ENCODE measurements at regions not wholly inside any gene's neighbourhood (a gene's known extent, or its start where the extent isn't known, plus 50 kb on each side); places are given as distances from the start of the nearest gene placed in this dataset.

DNA sequence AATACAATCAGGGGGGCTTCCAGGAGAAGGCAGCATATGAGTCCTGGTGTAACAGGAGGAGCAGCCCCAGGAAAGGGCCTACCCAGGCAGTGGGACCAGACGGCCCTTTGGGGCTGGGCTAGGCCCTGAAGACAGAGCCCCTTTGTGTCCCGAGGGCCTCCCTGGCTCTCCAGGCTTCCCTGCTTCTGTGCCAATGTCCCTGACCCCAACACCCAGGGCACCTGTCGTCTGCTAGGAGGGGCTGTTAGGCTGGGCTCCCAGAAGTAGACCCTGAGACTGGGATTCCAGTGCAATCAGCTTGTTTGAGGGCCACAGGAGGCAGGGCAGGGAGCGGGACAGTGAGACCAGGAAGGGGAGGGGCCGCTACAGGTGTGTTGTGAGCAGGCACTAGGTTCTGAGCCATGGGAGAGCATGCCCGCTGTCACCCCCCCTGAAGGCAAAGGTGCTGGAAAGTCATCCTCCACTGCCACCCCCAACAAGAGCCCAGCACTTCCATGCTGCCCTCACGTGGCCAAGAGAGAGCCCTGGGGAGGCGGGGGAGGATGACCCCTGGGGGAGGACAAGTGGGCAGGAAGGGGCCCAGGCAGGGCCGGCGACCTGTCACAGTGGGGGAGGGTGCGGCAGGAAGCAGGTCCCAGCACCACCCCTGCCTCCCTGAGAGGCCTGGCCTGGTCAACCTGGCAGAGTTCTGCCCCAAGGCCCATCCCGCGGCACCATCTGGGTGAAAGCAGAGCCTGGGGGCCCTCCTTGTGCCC, 64.8 kb downstream of the ADRA2C start:
- DNase-seq (ENCODE audit: extremely low read depth in 1 of 11, low read depth in 9 of 11, low spot score in 4 of 11) = no peak

GRCh38 chr4:3831529-3832150, 65.5 kb downstream of the ADRA2C start:
- DNase-seq (ENCODE audit: extremely low read depth in 1 of 11, low read depth in 9 of 11, low spot score in 4 of 11) = no peak

DNA sequence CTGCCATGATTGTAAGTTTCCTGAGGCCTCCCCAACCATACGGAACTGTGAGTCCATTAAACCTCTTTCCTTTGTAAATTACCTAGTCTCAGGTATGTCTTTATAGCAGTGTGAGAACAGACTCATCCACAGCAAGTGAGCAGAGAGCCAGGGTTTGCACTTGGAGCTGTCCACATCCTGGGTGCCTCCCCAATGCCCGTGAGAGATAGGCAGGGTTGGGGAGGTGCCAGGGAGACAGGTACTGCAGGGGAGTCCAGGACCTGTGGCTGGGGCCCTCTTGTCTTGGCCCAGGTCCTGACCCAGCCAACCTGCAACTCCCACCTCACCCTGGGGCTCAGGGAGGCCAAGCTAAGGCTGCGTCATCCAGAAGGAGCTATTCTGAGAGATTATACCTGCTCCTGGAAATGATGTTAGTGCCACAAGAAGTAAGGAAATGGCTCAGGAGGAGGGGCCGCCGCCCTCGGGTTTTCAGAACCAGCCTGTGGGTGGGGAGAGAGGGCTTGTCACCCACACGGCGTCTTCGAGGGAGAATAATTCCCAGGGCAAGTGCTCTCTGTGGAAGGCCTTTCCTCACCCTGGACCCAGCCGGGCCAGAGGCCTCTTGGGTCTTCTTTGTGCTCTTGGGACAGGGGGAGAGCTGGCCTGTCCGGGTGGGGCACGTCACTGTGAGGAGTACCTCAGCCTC, 66.5 kb downstream of the ADRA2C start:
- no peak for DNase-seq (ENCODE audit: extremely low read depth in 1 of 11, low read depth in 9 of 11, low spot score in 4 of 11)

- no peak for DNase-seq (ENCODE audit: extremely low read depth in 1 of 11, low read depth in 9 of 11, low spot score in 4 of 11)
These were observed 67.3 kb downstream of the ADRA2C start for GRCh38 chr4:3833326-3833989.

DNA sequence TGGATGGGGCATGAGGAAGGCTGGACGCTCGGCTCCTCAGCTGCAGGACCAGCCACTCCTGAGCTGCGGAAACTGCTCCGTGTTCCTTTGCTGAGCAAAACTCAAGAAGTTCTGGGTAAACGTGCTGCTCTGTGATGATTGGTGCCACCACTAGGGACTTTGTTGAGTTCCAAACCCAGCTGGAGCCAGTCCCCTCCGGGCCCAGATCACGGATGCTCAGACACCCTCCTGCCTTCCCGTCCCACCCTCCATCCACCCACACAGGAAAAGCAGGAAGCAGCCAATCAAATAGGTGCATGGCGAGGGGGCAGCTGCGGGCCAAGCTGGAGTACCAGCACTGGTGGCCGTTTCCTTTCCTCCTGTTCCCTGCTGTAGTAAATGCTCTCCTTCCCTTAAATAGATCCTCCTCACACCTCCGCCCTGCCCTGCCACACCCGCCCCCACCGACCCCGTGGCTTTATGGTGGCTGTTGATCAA, 68.0 kb downstream of the ADRA2C start:
- no peak for DNase-seq (ENCODE audit: extremely low read depth in 1 of 11, low read depth in 9 of 11, low spot score in 4 of 11)

- DNase-seq (ENCODE audit: extremely low read depth in 1 of 11, low read depth in 9 of 11, low spot score in 4 of 11) = no peak
These were observed 68.7 kb downstream of the ADRA2C start for GRCh38 chr4:3834663-3835521.

DNA sequence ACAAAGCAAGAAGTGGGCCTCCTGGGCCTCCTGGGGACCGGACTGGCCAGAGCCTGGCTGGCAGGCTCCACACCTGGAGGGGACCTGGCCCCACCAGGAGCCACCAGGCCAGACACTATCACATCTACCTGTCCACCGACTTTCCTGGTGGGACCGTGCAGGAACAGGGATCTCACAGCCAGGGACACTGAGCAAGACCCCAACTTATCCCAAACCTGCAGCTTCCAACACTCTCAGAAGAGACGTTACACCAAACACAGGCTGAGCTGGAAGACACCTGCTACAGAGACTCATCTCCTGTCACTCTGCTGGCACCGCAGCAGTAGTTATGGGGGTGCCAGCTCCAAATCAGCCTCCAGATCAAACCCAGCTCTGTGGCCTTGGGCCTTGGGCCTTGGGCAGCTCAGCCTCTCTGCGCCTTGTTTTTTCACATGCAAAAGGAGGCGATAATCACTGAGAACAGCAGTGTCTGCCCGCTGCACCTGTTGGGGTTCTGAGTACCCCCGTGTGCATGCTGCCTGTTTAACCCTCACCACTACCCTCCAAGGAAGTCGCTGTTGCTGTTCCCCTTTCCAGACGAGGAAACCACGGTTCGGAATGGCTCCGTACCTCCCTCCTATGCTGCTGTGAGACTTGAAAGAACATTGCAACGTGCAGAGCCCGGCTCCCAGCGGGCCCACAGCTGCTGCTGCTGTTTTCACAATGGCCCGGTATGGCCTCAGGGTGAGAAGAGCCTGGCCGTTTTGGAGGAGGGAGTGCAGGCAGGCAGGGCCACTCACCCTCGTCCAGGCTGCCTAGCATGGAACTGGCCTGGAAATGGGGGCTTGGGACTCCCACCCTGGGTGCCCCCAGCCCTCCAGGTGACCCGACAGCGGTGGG, 69.6 kb downstream of the ADRA2C start:
- no peak for DNase-seq (ENCODE audit: extremely low read depth in 1 of 11, low read depth in 9 of 11, low spot score in 4 of 11)

GRCh38 chr4:3836406-3836755, 70.2 kb downstream of the ADRA2C start:
- DNase-seq (ENCODE audit: extremely low read depth in 1 of 11, low read depth in 9 of 11, low spot score in 4 of 11) = no peak

DNA sequence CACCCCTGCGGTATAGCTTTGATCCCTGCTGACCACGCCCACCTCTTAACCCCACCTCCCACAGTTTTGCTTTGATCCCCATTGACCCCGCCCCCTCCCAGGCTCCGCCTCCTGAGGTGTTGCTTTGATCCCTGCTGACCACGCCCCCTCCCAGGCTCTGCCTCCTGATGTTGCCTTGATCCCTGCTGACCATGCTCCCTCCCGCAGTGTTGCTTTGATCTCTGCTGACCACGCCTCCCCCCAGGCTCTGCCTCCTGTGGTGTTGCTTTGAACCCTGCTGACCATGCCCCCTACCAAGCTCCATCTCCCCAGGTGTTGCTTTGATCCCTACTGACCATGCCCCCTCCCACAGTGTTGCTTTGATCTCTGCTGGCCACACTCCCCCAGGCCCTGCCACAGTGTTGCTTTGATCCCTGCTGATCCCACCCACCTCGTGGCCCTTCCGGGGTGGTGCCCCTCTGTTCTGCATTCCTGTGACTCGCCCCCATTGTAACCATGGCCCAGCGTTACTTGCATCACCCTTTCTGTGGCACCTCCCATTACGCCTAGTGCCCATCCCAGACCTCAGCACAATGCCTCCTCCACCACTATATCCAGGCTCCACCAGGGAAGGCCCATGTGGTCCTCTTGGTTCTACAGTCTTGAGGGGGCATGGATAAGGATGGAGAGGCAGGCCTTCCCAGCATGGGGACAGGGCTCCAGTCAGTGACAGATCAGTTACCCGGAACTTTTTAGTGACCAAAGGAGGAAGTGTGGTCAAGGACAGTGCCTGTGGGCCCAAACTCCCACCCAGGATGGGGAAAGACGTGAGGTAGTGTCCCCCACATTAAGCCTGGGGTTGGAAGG, 70.8 kb downstream of the ADRA2C start:
- DNase-seq (ENCODE audit: extremely low read depth in 1 of 11, low read depth in 9 of 11, low spot score in 4 of 11) = no peak

DNA sequence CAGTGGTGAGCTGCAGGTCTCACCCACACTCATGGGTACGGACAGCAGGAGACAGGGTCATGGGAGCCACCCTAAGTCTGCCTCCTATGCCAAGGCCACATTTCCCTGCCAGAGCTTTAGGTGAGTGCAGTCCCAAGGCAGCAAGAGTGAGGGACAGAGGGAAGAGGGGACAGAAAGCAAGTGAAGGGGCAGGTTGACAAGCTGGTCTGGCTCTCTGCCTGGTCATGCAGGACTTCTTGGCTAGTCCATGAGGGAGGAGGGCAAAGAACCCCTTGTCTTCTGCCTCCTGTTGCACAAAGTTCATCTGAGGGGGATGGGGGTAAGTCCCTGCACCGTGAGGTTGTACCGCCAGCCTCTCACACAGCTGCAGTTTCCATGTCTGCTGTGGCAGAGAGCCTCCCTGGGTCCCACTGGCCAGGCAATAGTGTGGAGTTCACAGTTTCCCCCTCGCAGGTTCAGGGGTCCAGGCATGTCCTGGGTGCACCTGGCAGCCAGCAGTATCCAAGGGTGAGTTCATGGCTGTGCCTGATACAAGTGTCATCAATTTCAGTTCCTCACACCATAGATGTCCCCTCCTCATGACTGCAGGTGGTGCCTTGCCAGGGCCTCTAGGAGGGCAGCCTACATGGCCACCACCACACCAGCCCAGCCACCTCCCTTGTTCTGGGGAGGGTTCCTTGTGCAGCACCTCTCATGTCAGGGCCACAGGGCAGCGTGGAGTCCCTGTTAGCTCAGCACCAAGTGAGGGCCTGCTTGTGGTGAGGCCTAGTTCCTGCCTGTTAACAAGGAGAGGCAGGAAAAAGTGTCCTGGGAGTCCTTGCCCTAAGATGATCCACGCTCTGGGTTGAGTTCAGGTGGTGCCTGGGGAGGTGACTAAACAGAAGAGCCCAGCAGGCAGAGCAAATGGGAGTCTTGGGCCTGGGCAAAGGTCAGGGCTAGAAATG, 72.5 kb downstream of the ADRA2C start:
- no peak for DNase-seq (ENCODE audit: extremely low read depth in 1 of 11, low read depth in 9 of 11, low spot score in 4 of 11)

GRCh38 chr4:3845094-3845743, 79.0 kb downstream of the ADRA2C start:
- DNase-seq (ENCODE audit: extremely low read depth in 1 of 11, low read depth in 9 of 11, low spot score in 4 of 11) = no peak

DNA sequence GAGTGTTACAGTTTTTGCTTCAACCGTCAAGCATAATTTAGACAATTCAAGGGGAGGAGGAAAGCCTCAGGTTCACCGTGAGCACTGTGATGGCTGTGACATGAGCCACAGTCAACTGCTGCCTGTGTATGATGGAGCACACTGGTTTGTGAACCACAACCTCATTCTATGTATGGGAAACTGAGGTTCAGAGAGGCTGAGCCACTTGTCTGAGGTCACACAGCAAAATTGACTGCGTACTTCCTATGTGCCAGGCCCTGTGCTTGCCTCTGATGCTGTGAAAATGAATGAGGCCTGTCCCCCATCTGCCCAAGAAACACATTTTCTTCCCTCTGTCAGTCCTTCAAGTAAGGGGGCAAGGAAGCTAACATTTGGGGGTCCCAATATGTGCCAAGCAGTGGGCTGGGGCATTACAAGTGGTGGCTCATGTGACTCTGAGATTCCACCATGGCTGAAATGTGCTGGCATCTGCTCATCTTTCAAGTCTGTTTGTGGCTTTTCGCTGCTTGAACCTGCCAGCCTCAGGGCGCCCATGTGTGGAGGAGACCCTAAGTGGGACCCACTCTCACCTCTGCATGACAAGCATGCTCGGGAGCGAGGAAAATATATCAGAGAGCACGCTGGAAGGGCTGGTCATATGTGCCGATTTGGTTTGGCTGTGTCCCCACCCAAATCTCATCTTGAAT, 79.7 kb downstream of the ADRA2C start:
- DNase-seq (ENCODE audit: extremely low read depth in 1 of 11, low read depth in 9 of 11, low spot score in 4 of 11) = no peak

- DNase-seq (ENCODE audit: extremely low read depth in 1 of 11, low read depth in 9 of 11, low spot score in 4 of 11) = no peak
These were observed 81.2 kb downstream of the ADRA2C start for GRCh38 chr4:3847211-3847940.

GRCh38 chr4:3848323-3848722, 82.1 kb downstream of the ADRA2C start:
- DNase-seq (ENCODE audit: extremely low read depth in 1 of 11, low read depth in 9 of 11, low spot score in 4 of 11) = no peak

All from renal cortex interstitium (tissue), 11 donors.